NT2/D1 (cell line): ENCODE measurements at regions not wholly inside any gene's neighbourhood (a gene's known extent, or its start where the extent isn't known, plus 50 kb on each side); places are given as distances from the start of the nearest gene placed in this dataset.

Source experiments
- DNase-seq: peaks from one replicate; pipeline ENCODE4 v3.0.0-alpha.2; 2011; ENCODE audit warnings: low read depth, low spot score
- H3K27me3 ChIP-seq: 2 replicates; pipeline ENCODE4 v1.6.0; 2011; ENCODE audit warnings: mild to moderate bottlenecking; ENCODE audit not compliant: insufficient read length, insufficient read depth
- H3K36me3 ChIP-seq: 2 replicates; pipeline ENCODE4 v1.6.1; 2011; ENCODE audit warnings: mild to moderate bottlenecking, low read length, mixed read lengths; ENCODE audit not compliant: insufficient read depth, insufficient read length
- H3K4me1 ChIP-seq: 2 replicates; pipeline ENCODE4 v1.5.1; 2011; ENCODE audit not compliant: insufficient read depth, insufficient read length
- H3K4me3 ChIP-seq: 2 replicates; pipeline ENCODE4 v1.5.1; 2011; ENCODE audit warnings: low read depth; ENCODE audit not compliant: insufficient read length
- H3K9ac ChIP-seq: 2 replicates; pipeline ENCODE4 v1.6.0; 2011; ENCODE audit warnings: low read depth; ENCODE audit not compliant: insufficient read length
- H3K9me3 ChIP-seq: 2 replicates; pipeline ENCODE4 v1.5.1; 2011; ENCODE audit warnings: mild to moderate bottlenecking, low read length; ENCODE audit not compliant: insufficient read depth
- SUZ12 ChIP-seq: IDR thresholded peaks from 2 replicates; pipeline ENCODE4 v1.6.1; 2011; ENCODE audit not compliant: insufficient read length, insufficient read depth; ENCODE audit errors: extremely low read depth
- YY1 ChIP-seq: IDR thresholded peaks from 2 replicates; pipeline ENCODE4 v1.6.1; 2011; ENCODE audit not compliant: insufficient read length, insufficient read depth
- ZNF274 ChIP-seq: IDR thresholded peaks from 2 replicates; pipeline ENCODE4 v1.6.1; 2011; ENCODE audit warnings: mild to moderate bottlenecking, low read depth, low read length

DNA sequence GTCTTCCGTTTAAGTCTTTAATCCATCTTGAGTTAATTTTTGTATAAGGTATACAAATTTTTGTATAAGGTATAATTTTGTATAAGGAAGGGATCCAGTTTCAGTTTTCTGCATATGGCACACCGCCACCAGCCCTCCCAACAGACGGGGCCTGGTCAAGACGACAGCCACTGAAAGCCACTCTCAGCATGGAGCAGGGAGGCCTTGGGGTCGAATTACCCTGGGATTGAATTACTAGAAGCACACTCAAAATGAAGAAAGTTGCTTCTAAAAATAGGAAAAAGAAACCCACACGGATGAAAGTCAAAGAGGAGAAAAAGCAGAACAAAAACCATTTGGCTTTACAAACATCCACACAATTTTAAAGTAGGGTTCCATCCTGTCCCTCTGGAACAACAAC is 586.2 kb upstream of the ADAMTS16 start:
- Histone ChIP-seq H3K4me3 (no peak overlapping the region), H3K4me1 (no peaks in the 10 kb centered on the region), H3K27me3 (no peaks in the 10 kb centered on the region), H3K9ac (no peak overlapping the region), H3K36me3 (no peaks in the 10 kb centered on the region), H3K9me3 (peaks cover 8% of the 10 kb centered on the region; the same call in 1 of the 2 replicates)
- no peak for DNase-seq
- TF ChIP-seq SUZ12 = no peak
- TF ChIP-seq ZNF274 = no peak
- TF ChIP-seq YY1 = no peak

DNA sequence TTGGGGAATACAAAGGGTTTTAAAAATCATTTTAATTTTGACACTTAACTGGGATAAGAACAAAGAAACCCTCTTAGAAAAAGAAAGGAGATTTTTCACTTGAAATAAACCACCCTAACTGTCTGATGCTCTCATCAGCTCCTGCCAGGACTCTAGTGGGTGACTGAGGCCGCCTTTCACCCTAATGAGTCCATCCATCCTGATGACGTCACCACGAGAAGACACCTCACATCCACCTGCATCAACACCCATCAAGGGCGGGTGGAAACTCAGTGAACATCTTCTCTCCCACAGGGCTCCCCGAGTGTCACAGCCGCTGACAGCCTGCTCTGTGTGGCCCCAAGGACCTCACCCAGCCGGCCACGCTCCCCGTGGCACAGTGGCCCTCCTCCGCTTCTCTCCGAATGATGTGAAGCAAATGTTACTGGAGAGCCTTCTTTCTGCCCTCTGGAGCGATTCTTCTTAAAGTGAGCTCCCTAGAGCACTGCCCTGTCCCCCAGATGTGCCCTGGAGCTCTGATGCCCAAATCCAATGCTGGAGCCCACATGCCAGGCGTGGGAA is 584.3 kb upstream of the ADAMTS16 start:
- no peaks in the 10 kb centered on the region for H3K4me1 ChIP-seq
- no peaks in the 10 kb centered on the region for H3K36me3 ChIP-seq
- H3K4me3 ChIP-seq = no peak overlapping the region
- DNase-seq = no peak
- TF ChIP-seq YY1 (no peak), SUZ12 (no peak), ZNF274 (no peak)
- peaks cover 8% of the 10 kb centered on the region; the same call in 1 of the 2 replicates for H3K9me3 ChIP-seq
- no peak overlapping the region for H3K9ac ChIP-seq
- H3K27me3 ChIP-seq = no peaks in the 10 kb centered on the region

DNA sequence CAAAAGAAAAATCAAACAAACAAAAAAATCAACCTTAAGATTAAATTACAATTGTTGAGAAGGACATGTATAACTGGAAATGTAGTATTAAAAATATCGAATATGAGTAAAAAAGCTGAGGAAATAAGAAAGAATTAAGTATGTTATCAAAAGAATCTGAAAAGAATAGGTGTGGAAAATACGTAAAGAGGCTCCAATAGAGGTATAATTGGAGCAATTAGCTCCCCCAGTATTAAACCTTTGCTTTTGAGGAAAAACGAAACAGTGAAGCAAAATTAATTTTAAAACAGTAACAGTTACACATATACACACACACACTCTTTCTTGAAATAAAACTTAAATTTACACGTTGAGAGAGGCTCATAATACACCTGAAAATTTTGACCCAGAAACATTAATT is 578.7 kb upstream of the ADAMTS16 start:
- Histone ChIP-seq H3K9ac (no peak overlapping the region), H3K4me1 (no peaks in the 10 kb centered on the region), H3K36me3 (no peaks in the 10 kb centered on the region), H3K27me3 (no peaks in the 10 kb centered on the region), H3K4me3 (no peak overlapping the region), H3K9me3 (peaks cover 10% of the 10 kb centered on the region; the same call in 1 of the 2 replicates)
- TF ChIP-seq SUZ12 = no peak
- no peak for TF ChIP-seq YY1
- TF ChIP-seq ZNF274 = no peak
- no peak for DNase-seq

- no peak overlapping the region for H3K4me3 ChIP-seq
- H3K9me3 ChIP-seq = peaks cover 10% of the 10 kb centered on the region; the same call in 1 of the 2 replicates
- peak; percentile 38 for DNase-seq
- H3K9ac ChIP-seq = no peak overlapping the region
- TF ChIP-seq SUZ12 (no peak), ZNF274 (no peak), YY1 (no peak)
- H3K36me3 ChIP-seq = no peaks in the 10 kb centered on the region
- no peaks in the 10 kb centered on the region for H3K4me1 ChIP-seq
- H3K27me3 ChIP-seq = no peaks in the 10 kb centered on the region
Observed at GRCh38 chr5:4563400-4563799, 576.7 kb upstream of the ADAMTS16 start.

DNA sequence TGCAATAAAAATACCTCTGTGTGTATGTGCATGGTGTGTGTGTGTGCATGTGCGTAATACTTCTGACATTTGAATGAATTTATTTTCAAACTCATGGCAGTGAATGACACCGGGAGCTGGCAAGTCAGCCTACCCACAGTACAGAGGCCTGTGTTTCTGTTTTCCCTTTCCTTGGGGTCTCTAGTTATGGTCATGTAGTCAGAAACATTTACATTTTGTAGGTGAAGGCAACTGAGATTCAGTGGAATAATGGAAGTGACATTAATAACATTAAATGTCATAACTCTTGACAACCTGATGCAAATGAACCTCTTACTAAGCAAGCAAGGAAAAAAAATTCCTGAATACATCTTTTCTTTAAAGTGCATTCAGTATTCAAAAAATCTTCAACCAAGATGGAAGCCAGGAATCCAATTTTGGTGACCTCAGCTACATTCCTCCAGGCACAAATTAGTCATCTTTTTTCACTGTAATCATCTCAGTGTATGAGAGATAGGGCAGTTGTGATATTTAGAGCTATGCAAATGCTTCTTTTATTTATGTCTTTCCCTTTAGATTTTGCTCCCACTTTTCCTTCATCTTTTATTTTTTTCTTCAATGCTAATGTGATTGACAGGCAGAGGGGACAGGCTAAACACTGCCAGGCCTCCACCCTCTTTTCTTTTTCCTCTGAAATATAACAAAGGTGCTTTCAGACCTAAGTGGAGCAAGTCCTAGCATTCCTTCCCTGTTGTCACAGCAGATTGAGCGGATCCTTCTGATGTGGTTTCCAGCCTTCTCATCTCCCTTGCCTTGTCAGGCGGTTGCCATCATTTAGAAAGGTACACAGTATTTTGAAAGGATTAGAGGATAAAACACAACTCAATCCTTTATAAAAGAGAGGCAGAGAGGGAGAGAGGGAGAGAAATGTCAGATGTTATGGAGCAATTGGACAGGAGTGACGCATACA is 569.8 kb upstream of the ADAMTS16 start:
- H3K27me3 ChIP-seq = no peaks in the 10 kb centered on the region
- no peak overlapping the region for H3K9ac ChIP-seq
- H3K9me3 ChIP-seq = no peaks in the 10 kb centered on the region
- no peak overlapping the region for H3K4me3 ChIP-seq
- H3K36me3 ChIP-seq = no peaks in the 10 kb centered on the region
- TF ChIP-seq YY1 = no peak
- no peak for DNase-seq
- H3K4me1 ChIP-seq = no peaks in the 10 kb centered on the region

DNA sequence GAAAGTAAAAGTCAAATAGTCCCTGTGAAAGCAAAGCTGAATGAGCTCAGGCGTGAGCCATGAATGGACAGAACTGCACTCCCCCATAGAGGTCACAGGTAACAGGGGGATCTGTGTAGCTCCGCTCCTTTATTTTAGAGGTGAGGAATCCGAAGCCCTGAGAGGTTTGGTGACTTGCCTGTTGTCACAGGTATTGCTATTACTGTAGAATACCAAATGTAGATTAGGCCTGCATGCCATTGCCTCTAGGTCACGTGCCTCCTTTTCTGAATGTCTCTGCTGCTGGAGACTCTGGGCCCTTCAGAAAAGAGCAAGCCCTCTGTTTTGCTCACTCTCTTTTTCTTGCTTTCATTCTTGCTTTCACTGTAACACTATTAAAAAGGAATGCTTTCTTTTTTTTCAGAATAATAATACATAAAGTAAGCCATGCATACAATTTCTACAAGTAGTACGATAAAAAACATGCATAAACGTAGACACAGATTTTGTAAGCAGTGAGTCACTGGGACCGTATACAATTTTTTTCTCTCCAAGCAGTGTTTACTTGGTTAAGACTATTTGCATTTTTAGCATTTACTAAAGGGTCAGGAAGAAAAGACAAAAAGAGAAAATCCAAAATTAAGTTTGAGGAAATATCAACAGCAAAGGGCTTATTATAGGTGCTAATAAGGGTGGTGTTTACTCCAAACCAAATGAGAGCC is 568.7 kb upstream of the ADAMTS16 start:
- DNase-seq = peak; percentile 15
- Histone ChIP-seq H3K4me1 (no peaks in the 10 kb centered on the region), H3K36me3 (no peaks in the 10 kb centered on the region), H3K9me3 (no peaks in the 10 kb centered on the region), H3K9ac (no peak overlapping the region), H3K27me3 (no peaks in the 10 kb centered on the region), H3K4me3 (no peak overlapping the region)
- TF ChIP-seq YY1 (no peak), SUZ12 (no peak), ZNF274 (no peak)
